ENCODE measurements at regions not wholly inside any gene's neighbourhood (a gene's known extent, or its start where the extent isn't known, plus 50 kb on each side); places are given as distances from the start of the nearest gene placed in this dataset.

DNA sequence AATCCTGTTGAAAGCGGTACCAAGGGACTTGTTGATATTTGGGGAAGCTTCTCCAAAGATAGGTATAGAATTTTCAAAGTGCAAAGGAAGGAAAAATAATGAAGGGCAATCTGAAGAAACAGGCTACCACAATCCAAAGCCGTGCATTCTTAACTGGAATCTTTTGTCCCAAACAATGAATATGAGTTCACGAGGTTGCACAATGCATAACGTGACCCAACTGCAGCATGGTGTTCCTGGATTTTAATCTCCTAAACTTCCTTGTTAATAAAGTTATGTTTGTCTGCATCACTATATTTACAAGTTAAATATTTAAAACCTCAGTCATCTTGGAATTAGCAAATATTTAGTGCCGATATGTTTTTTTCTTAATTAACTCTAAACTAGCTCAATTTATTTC, 203.7 kb downstream of the WDR11 start:
- TF ChIP-seq, protein P1, sequence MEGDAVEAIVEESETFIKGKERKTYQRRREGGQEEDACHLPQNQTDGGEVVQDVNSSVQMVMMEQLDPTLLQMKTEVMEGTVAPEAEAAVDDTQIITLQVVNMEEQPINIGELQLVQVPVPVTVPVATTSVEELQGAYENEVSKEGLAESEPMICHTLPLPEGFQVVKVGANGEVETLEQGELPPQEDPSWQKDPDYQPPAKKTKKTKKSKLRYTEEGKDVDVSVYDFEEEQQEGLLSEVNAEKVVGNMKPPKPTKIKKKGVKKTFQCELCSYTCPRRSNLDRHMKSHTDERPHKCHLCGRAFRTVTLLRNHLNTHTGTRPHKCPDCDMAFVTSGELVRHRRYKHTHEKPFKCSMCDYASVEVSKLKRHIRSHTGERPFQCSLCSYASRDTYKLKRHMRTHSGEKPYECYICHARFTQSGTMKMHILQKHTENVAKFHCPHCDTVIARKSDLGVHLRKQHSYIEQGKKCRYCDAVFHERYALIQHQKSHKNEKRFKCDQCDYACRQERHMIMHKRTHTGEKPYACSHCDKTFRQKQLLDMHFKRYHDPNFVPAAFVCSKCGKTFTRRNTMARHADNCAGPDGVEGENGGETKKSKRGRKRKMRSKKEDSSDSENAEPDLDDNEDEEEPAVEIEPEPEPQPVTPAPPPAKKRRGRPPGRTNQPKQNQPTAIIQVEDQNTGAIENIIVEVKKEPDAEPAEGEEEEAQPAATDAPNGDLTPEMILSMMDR (IDR thresholded peaks at IDR 0.05): no peak
- TF ChIP-seq EZH2 (IDR thresholded peaks at IDR 0.05; ENCODE audit: borderline replicate concordance, insufficient read depth, low read depth, low read length, poor library complexity, severe bottlenecking): no peak

Data from B cell (primary cell).